Activated gamma-delta T cell treated with Interleukin-2 at 50 U/mL for 16 hours (primary cell): ENCODE measurements at regions not wholly inside any gene's neighbourhood (a gene's known extent, or its start where the extent isn't known, plus 50 kb on each side); places are given as distances from the start of the nearest gene placed in this dataset.

Source experiments
- DNase-seq: peaks from one replicate; pipeline ENCODE4 v3.0.0-alpha.2; 2020

DNA sequence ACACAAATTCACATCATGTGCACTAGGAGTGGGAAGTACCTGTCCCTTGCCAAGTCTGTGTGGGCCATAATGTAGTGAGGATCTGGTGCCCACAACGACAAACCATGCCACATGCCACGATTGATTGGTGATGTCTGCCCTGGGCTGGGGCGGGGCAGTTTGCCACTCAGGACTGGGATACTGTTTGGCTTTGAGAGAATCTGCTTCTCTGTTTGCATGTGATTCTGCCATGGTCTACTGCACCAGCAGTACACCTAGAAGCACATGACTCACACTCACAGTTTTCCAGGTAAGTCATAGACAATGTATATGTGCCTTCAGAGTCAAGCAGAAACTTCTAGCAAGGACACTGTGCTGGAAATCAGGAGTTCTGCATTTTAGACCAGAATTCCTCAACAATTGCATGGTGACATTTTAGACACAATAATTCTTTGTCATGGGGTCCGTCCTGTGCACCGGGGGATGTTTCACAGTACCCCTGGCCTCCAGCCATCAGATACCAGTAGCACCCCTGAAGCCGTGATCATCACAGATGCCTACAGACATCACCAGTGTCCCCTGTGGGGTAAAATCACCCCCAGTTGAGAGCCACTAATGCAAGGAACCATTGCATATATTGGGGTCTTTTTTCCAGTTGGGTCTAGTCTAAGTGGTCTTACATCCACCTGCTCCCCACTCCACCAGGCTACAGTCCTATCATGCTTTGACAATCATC, 278.3 kb downstream of the EIPR1 start:
- DNase-seq: no peak

DNA sequence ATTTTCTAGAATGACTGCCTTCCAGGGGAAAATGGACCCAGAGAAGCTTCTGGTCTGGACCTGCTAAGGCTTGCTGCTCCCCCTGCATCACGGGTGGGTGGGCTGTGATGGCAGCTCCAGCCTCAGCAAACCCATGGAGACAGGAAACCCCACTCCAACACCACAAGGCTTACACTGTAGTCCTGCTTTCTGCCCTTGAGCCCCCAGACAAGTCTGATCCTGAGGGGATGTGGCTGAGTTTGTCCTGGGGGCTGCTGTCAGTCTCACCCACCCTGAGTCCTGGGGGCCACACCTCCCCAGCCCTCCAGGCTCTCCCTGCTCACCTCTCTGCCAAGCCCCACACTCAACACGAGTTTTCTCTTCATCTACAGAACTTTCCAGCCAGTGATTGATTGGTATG, 279.4 kb downstream of the EIPR1 start:
- no peak for DNase-seq

DNA sequence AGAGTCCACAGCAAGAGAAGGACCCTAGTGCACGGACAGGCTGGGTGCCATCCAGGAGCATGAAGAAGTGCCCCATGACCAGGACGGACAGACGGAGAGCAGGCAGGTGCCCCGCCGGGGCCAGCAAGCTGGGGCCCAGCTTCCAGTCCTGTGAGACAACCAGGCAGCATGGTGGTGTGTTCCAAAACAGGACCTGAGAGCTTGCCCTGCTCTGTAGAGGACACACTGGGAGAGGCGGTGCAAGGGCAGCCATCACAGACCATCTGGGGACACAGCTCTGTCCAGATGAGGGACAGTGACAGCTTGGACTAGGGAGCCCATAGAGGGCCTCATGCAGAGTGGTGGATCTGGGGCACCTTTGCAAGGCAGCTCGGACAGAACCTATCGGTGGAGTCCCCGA, 279.8 kb downstream of the EIPR1 start:
- DNase-seq: no peak

DNA sequence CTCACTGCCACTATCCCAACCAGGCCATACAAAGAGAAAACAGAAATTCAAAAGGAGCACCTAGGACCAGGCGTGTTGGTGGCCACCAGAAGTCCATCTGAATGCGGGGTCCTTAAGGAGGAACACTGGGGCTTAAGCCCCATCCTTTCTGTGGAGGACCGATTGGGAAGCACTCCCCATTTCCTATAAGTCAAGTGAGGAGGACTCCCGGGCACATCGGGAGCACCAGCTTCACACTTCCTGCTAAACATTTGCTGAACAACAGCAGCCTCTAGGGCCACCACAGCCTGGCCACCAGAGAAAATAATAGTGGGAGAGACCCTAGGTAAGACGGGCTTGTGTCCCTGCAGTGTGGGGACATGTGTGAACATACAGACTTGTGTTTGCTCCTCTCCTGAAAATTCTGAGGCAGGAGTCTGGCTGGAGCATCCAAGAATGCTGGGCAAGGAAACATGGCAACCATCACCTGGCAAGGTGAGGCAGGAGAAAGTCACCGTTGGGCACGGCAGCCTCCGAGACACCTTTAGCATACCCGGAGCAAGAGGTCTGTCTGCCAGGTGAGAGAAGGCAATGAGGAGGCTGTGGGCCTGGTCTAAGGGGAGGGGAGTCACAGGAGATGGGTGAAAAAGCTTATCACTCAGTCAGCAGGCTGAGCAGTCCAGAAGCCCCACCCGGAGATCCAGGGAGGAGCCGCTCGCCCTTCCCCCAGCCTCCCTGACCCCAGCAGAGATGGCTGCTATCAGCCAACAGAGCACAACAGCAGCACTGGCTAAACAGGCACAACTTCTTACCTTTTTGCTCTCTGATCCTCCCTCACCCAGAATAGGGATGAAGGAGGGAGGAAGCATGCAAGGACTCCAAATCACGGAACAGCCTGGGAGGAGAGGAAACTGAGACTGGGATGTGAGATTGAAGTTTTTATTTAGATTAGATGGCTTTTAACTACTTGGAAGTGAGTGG, 282.3 kb downstream of the EIPR1 start:
- no peak for DNase-seq

DNA sequence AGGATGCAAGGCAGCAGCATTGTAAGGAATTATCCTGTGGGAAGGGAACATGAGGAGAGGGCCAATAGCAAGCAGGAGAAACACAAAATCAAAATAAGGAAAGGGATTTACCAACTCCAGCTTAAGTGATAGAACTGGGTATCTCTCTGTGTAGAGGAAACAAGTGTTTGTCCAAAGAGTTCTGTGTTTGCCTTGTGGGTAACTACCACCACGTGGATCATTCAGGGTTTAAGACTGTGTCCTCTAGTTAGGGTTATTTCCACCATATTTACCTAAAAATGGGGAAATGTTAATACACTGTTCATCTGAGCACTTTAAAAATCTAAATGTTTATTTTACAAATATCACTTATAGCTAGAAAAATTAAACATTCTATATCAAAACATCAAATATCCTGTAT, 283.3 kb downstream of the EIPR1 start:
- no peak for DNase-seq

DNA sequence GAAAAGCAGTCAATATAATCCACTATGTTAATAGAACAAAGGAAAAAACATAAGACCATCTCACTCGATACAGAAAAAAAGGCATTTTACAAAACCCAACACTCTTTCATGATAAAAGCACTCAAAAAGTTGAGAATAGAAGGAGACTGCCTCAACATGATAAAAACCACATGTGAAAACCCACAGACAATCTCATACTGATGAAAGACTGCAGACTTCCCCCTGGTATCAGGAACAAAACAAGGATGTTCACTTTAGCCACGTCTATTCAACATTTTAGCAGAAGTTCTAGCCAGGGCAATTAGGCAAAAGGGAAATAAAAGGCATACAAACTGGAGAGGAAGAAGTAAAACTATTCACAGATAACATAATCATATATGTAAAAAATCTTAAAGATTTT, 285.9 kb downstream of the EIPR1 start:
- DNase-seq: no peak

DNA sequence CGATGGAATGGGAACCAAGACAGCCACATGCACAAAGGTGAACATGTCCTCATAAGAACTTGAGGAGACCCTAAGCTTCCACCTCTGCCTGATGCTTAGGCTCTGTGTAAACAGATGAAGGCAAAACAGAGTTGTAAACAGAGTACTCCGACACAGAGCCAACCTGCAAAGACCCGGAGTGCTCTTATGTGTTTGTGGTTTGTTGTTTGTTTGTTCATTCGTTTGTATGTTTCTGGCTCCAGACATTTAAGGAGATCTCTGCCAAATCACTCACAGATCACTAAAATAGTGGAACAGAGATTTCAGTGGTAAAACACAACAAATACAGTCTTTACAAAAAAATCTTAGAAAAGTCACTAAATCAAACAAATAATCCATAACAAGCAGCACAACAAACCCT, 294.9 kb downstream of the EIPR1 start:
- DNase-seq: no peak

DNA sequence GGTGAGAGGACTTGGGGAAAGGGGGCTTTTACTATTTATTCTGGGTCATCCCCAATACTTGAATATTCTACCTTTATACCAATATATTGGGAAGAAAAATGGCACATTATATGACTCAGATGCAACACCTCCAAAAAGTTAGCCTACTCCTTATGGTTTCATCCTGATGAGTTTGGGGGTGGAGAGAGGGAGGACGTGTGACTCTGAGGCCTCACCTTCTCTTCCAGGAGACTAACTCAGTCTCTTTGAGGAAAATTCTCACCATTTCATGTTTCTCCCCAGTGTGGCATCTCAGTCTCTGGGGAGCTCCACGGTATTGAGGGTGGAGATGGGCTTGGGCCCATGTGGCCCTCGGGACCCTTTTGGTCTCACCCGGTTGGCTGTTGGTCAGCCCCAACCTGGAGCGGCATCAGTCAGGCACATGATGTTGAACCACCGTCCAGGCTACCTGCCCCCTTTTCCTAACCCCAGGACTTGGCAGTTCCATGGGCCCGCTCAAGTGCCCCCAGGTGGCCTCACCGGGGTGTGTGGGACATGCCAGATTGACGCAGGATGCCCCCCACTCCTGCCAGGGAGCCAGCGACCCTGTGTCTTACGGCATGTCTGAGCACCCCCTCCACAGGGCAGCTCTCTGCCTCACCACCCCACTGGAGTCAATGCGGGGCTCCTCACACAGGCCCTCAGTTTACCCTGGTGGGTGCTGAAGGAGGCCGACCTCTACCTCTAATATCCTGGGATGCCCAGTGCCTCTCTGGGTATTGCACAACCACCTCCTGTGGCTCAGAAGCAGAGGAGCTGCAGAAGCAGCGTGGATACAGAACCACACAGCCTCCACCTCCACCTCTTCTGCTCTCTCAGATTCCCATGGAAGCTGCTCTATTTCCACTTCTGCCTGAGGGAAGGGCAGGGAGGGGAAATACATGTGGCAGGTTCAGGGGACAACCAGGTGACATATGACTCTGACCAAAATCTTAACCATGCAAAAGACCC, 297.4 kb downstream of the EIPR1 start:
- no peak for DNase-seq

DNA sequence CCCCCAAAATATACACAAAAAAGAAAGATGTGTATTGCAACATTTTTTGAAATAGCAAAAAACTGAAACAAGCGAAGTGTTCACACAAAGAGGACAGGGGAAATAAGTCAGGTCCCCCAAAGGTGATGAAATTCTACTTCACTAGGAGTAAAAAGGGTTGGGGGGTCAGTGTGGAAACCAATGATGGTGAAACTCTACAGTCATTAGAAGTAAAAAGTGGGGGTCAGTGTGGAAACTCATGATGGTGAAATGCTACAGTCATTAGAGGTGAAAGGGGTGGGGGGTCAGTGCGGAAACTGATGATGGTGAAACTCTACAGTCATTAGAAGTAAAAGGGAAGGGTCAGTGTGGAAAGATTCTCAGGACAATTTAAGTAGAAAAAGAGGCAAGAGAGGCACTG, 298.2 kb downstream of the EIPR1 start:
- no peak for DNase-seq

DNA sequence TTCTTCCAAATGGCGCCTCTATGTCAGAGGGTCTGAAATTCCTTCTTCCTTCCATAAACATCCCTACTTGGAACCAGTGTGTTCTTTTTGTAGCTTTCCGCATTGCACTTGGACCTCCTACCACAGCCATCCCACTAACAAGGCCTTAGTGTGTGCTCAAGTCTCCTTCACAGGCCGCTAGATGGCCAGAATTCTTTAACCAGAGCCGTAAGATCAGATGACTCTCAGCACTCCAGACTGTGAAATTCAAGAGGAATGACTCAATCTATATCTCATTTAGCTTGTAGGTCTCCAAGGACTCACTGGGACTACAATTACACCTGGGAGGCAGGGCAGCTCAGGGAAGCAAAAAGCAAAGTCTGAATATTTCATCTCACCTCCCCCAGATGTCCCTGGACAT, 298.9 kb downstream of the EIPR1 start:
- DNase-seq: no peak

DNA sequence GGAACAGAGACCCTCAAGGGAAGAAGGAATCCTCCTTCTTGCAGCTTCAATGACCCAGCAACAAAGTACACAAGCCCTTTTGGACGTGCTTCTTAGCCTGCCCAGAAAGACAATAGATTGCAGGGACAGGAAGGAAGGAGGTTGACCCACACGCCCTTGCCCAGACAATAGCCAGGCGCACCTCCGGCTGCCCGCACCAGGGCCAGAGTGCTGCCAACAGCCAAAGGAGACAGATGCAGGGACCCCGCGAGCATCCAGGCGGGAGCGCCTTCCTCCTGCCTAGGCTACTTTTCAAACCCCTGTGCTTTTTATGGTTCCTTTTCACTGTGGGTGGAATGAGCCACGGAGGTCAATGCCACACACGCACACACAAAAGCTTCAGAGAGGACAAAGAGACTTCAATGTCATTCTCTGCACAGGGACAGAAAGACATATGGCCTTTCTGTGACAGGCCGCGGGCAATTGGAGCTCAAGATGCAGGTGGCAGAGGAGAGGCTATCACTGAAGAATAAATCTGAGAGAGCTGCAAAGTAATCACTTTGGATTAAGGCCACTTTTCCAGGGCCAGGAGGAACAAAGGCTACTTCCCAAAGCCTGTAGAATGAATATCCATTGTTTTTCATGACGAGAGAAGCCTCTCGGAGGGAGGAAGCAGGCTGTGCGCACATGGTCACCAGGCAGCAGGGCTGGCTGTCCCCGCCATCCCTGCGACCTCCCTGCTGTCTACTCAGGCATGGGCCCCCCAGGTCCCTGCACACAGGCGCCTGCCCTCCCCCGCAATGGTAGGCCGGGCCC, 300.6 kb downstream of the EIPR1 start:
- DNase-seq: no peak

DNA sequence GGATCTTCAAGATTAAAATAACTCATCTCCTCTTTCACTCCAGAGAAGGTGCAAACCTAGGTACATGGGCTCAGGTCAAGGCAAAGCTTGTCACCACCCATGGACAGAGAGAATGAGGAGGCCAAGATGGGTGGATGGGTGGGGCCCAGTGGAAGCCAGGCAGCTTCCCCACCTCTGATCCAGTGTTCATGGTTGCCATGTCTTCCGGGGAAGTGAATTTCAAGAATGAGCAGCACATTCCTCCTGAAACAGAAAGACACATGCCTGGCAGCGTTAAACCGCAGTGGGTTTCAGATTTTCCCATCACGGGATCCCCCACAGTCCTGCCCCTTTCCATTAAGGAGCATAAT, 301.7 kb downstream of the EIPR1 start:
- no peak for DNase-seq

DNA sequence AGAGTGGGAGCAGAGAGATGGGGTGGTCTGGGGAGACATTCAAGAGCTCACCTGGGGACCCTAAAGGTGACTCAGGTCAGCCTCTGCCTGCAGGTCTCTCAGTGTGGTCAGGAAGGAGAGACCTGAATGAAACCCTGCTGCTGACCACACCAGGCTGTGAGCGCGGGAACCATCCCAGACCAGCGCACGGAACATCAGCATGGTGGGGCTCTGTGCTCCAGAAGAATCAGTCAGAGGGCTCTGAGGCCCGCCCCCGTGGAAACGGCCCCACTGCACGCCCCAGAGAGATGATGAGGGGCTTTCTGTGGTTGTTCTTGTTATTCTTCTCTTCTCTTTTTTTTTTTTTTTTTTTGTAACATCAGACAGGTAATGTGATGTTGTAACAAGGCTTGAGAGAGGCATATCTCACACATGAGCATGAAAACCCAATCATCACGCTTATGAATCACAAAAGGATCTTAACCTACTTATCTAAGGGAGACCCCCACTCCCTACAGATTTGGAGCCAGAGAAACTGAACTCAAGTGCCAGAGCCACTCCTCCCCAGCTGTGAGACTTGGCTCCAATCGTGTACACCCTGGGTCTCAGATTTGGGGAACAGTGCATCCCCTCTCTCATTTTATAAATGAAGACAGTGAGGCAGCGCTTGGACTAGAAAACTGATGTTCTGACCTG, 302.2 kb downstream of the EIPR1 start:
- DNase-seq: no peak

DNA sequence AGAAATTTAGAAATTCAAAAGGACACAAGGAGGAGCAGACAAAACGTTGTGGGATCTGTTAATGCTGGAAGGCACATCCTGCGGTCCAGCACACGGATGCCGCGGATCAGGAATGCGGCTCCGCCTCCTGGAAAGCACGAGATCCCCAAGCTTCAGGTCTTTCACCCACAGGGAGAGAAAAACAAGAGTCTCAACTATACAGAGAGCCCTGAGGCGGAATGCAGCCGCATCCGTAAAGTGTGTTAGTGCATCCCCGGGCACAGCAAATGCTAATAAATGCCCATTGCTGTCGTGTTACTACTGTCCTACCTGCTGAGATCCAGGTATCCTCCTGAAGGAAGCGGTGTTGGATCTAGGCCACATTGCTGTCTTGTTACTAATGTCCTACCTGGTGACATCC, 303.9 kb downstream of the EIPR1 start:
- no peak for DNase-seq

DNA sequence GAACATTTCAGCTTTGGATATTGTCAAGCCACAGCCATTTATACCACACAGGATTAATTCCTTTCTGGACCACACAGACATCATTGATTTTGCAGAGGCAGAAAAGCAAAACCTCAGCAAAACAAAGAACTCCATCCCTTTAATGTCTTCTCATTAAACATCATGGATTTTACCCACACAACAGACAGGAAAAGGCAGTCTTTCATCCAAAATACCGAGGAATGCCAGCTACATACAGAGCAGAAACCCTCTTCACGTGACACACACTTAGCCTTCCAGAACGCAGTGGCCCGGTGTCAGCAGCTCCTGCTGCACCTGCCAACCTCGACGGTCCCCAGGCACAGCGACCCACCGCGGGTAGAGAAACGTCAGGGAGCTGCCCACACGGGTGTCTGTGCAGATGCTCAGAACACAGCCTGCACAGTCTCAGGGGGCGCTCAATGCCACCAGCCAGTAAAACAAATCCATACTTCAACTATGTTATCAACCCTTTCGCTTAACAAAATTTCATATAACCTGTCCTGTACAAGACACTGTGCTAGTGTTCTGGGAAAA, 304.5 kb downstream of the EIPR1 start:
- DNase-seq: no peak

DNA sequence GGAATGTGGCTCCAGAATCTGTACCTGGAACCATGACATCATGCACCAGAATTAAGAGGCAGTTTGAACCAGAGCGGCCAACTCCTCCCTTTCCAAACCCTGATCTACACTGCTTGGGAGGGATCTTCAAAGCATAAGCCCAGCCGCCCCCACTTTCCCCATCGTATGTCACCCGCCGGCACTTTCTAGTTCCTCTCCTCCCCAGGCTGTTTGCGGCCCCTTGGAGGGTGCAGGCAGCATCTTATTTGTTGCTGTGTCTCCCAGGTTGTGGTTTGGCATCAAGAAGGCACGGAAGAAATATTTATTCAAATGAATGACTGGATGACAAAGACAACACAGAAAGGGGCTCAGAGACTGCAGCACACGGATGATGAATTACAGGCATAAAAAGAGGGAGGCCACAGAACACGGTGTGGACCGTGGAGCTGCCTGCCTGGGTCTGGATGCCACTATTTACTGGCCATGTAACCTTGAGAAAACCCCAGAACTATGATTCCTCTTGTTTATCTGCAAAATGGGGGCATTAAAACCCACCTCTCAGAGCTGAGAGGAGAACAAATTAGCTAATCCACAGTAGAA, 305.8 kb downstream of the EIPR1 start:
- DNase-seq: no peak

DNA sequence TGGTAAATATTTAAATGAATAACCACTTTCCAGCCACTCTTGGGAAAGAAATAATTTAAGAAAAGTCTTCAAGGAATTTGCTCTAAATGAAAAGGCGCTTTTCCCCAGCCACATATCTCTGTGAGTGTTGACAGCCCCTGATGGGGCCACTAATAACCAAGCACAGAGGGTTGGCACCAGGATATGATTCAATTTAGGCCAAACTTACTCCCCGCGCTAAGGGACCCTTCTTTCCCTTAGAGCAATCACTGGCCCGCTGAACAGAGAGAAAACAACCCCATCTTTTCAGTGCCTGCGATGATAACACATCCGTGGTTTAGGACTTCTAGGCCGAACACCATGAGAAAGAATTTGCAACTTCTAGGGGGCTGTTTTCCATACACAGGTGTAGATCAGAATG, 310.8 kb downstream of the EIPR1 start:
- DNase-seq: no peak

DNA sequence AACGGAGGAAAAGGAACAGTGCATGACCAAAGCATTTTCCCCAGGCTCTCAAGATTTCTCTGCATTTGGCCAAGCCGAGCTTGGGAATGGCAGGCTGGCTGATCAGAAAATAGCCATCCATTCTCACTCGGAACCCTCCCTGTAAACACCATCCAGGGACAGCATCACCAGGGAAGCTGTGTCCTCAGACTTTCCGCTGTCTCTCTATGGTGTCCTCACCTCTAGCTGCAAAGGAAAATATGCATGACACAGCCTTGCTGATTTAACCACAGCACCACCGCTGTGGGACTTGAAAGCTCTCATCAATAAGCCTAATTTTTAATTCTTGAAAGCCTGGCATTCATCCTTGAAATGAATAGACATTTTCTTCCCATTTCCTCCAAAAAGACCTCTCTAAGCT, 311.7 kb downstream of the EIPR1 start:
- no peak for DNase-seq

DNA sequence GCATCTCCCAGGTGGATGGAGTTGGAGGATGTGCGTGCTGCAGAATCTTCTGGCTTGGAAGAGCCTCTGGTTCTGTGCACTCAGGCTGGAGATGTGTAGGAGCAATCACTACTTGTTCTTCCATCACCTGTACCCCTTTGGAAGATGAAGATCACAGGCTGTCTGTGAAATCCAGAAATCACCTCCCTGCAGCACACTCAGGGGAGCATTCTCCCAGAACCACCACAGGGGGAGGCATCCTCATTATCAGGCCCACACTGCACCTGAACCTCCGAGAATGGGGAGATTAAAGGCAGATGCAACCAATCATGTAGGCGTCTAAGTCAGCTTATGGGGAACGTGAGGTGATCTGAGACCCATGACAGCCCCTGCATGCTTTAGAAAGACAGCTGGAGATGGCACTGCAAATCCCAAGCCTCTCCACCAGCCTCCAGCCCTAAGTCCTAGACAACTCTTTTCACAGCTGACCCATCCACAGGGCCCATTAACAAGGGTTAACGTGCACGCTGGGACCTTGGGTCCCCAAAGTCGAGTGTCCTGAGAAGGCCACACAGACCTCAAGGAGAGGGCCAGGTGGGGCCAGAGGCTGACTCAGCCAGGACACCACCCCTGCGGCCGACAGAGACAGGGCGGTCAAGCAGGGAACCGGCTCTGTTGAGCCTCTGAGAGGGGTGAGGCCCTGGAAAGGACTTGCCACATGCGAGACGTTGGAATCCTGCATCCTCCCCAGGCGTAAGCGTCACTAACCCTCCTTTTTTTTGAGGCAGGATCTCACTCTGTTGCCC, 314.9 kb downstream of the EIPR1 start:
- no peak for DNase-seq

DNA sequence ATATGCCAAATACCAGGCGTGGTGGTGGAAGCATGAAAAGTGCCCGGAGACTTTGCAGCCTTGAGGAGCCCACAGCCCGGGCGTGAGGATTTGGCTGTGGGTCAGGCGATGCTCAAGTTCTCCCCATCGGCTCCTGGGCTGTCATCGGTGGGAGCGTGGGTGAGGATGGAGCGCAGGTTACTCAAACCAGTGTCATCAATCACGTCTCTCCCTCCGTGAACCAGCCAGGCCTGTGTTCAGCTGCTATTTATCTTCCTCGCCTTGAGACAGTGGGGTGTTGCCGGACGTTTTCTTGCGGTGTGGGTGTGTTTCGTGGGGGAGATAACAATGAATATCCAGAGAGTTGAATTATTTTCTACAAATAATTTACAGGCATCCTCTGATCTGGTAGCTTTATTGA, 317.6 kb downstream of the EIPR1 start:
- DNase-seq: no peak
